HepG2 (cell line): ENCODE measurements at regions not wholly inside any gene's neighbourhood (a gene's known extent, or its start where the extent isn't known, plus 50 kb on each side); places are given as distances from the start of the nearest gene placed in this dataset.
A peak's percentile ranks its signal among the peaks of the same experiment; 100 is the strongest.

Experiments used
- ATAC-seq: fragments of 200-7000 bp; cut with Tn5 transposase; 3 replicates; pipeline ENCODE4 v1.9.1; 2020; ENCODE audit warnings: mild to moderate bottlenecking, moderate library complexity
- BruUV-seq: library from RNA; stranded (reverse); fragments of 400-500 nt; replicated peaks from 2 replicates; lab custom pipeline; 2021; lab: Mats Ljungman, UMichigan
- CTCF ChIA-PET: fragments of 300-600 bp; formaldehyde crosslinking; extraction: SDS; loops from one replicate; lab custom pipeline; 2021; ENCODE audit warnings: low total read pairs, inconsistent platforms, low intra/inter-chr PET ratio; lab: Yijun Ruan, JAX
- POLR2A ChIA-PET: fragments of 350-600 bp; sonication (Branson Sonifier 250); formaldehyde crosslinking; loops from one replicate; lab custom pipeline; 2020; ENCODE audit warnings: antibody characterized with exemption, inconsistent platforms; lab: Yijun Ruan, JAX
- DNase-seq: peaks from one replicate; pipeline ENCODE4 v3.0.0-alpha.2; 2015; ENCODE audit warnings: low spot score
- FAIRE-seq: peaks from 3 replicates; lab custom pipeline; 2011; peaks lifted over from hg19 to GRCh38; lab: Jason Lieb, UNC
- H2AFZ ChIP-seq: one replicate; pipeline ENCODE4 v1.6.1; 2011; ENCODE audit warnings: low read length, inconsistent platforms
- H3K27ac ChIP-seq: fragments of 300-600 bp; 3 replicates; pipeline ENCODE4 v1.8.0; 2011; ENCODE audit warnings: mixed run types, mild to moderate bottlenecking, mixed read lengths, low read length, inconsistent platforms; ENCODE audit not compliant: insufficient read depth; ENCODE audit errors: extremely low read length
- H3K27me3 ChIP-seq, 2 experiments: fragments of 200-600 bp in 1 of 2; 2 replicates in 1 of 2; 3 replicates in 1 of 2; pipeline versions ENCODE4 v1.6.0 to v1.8.0; 2011; ENCODE audit warnings: low read length in 2 of 2, mild to moderate bottlenecking in 2 of 2, moderate library complexity in 2 of 2, inconsistent platforms in 1 of 2; ENCODE audit not compliant: insufficient read depth in 2 of 2, control insufficient read depth in 1 of 2
- H3K36me3 ChIP-seq, 2 experiments: fragments of 200-600 bp in 1 of 2; replicated peaks in 1 of 2; 2 replicates in 1 of 2; 3 replicates in 1 of 2; pipeline versions ENCODE4 v1.5.1 to v1.8.0; 2011; ENCODE audit warnings: low read length in 2 of 2, inconsistent platforms in 1 of 2; ENCODE audit not compliant: insufficient read depth in 2 of 2, control insufficient read depth in 1 of 2
- H3K4me1 ChIP-seq: 2 replicates; pipeline ENCODE4 v1.5.1; 2012; ENCODE audit warnings: low read length, inconsistent platforms; ENCODE audit not compliant: insufficient read depth
- H3K4me2 ChIP-seq: 2 replicates; pipeline ENCODE4 v1.6.0; 2011; ENCODE audit warnings: low read depth, low read length, inconsistent platforms
- H3K4me3 ChIP-seq, 3 experiments: fragments of 200-600 bp in 1 of 3; sonication (generic), shearing (Covaris generic) in 1 of 3; replicated peaks in 1 of 3; 2 replicates each; pipeline ENCODE4 v1.5.1; 2011 to 2016; ENCODE audit warnings: low read length in 3 of 3, inconsistent platforms in 2 of 3, low read depth in 2 of 3, mild to moderate bottlenecking in 2 of 3, control low read depth in 1 of 3, mixed read lengths in 1 of 3; ENCODE audit not compliant: insufficient read depth in 1 of 3
- H3K79me2 ChIP-seq: one replicate; pipeline ENCODE4 v1.6.1; 2011; ENCODE audit warnings: low read length, inconsistent platforms; ENCODE audit not compliant: insufficient read depth
- H3K9ac ChIP-seq: 2 replicates; pipeline ENCODE4 v1.6.0; 2011; ENCODE audit warnings: mild to moderate bottlenecking, low read depth, low read length, inconsistent platforms; ENCODE audit not compliant: insufficient read depth
- H3K9me3 ChIP-seq: 2 replicates; pipeline ENCODE4 v1.5.1; 2012; ENCODE audit warnings: mild to moderate bottlenecking, low read length
- H4K20me1 ChIP-seq: 2 replicates; pipeline ENCODE4 v1.6.0; 2011; ENCODE audit warnings: inconsistent platforms, mild to moderate bottlenecking, low read length, moderate library complexity; ENCODE audit not compliant: insufficient read depth
- ATF7 ChIP-seq, 2 experiments: fragments of 450-650 bp in 1 of 2; sonication (generic) in 1 of 2; formaldehyde crosslinking in 1 of 2; IDR thresholded peaks; 2 replicates each; pipeline versions ENCODE4 v1.4.0 to v1.6.1; 2016 to 2020; ENCODE audit warnings: antibody characterized with exemption in 1 of 2, mild to moderate bottlenecking in 1 of 2, missing genetic modification reagents in 1 of 2
- CAMTA2 ChIP-seq: sonication (generic); formaldehyde crosslinking; IDR thresholded peaks from 2 replicates; pipeline ENCODE4 v1.4.0; 2020; ENCODE audit warnings: mild to moderate bottlenecking, missing genetic modification reagents, borderline replicate concordance
- ETV6 ChIP-seq: sonication (generic); formaldehyde crosslinking; conservative IDR thresholded peaks from 2 replicates; pipeline ENCODE4 v1.4.0; 2020; ENCODE audit warnings: missing genetic modification reagents
- FIP1L1 ChIP-seq: fragments of 200-400 bp; formaldehyde crosslinking; IDR thresholded peaks from 2 replicates; pipeline ENCODE4 v1.6.1; 2018; ENCODE audit warnings: low read depth, mild to moderate bottlenecking, low read length, moderate library complexity, borderline replicate concordance; ENCODE audit not compliant: insufficient read depth
- FOXA3 ChIP-seq: IDR thresholded peaks from 2 replicates; pipeline ENCODE4 v1.6.1; 2016; ENCODE audit warnings: missing genetic modification reagents, missing compliant biosample characterization
- FOXC1 ChIP-seq: sonication (generic); formaldehyde crosslinking; IDR thresholded peaks from 2 replicates; pipeline ENCODE4 v1.8.0; 2022; ENCODE audit warnings: mild to moderate bottlenecking, missing genetic modification reagents, borderline replicate concordance
- JDP2 ChIP-seq: sonication (generic); formaldehyde crosslinking; IDR thresholded peaks from 2 replicates; pipeline ENCODE4 v1.8.1; 2022; ENCODE audit warnings: missing genetic modification reagents, borderline replicate concordance
- KDM2A ChIP-seq: sonication (generic); formaldehyde crosslinking; IDR thresholded peaks from 2 replicates; pipeline ENCODE4 v1.4.0; 2020; ENCODE audit warnings: low read depth, missing genetic modification reagents, borderline replicate concordance
- MAFK ChIP-seq, 2 experiments: IDR thresholded peaks in 1 of 2; conservative IDR thresholded peaks in 1 of 2; 2 replicates each; pipeline ENCODE4 v1.6.1; 2011; ENCODE audit warnings: improper control_type of control experiment in 2 of 2, low read length in 2 of 2
- MIXL1 ChIP-seq: IDR thresholded peaks from 2 replicates; pipeline ENCODE4 v1.6.1; 2016
- MZF1 ChIP-seq: sonication (generic); formaldehyde crosslinking; IDR thresholded peaks from 2 replicates; pipeline ENCODE4 v1.8.1; 2023; ENCODE audit warnings: mild to moderate bottlenecking, missing genetic modification reagents, borderline replicate concordance
- NCOA1 ChIP-seq: sonication (generic); formaldehyde crosslinking; IDR thresholded peaks from 2 replicates; pipeline ENCODE4 v1.9.0; 2021; ENCODE audit warnings: missing genetic modification reagents
- PPARG ChIP-seq: conservative IDR thresholded peaks from 2 replicates; pipeline ENCODE4 v1.6.1; 2016; ENCODE audit warnings: missing biosample characterization, missing genetic modification reagents
- SMC3 ChIP-seq: IDR thresholded peaks from 2 replicates; pipeline ENCODE4 v1.6.1; 2011; ENCODE audit warnings: low read length, improper control_type of control experiment
- ZMYM2 ChIP-seq: sonication (generic); formaldehyde crosslinking; IDR thresholded peaks from 2 replicates; pipeline ENCODE4 v1.8.0; 2022; ENCODE audit warnings: mild to moderate bottlenecking, missing genetic modification reagents
- ZNF20 ChIP-seq: sonication (generic); formaldehyde crosslinking; IDR thresholded peaks from 2 replicates; pipeline ENCODE4 v1.4.0; 2020; ENCODE audit warnings: mild to moderate bottlenecking, moderate library complexity, missing genetic modification reagents
- ZNF337 ChIP-seq: sonication (generic); formaldehyde crosslinking; IDR thresholded peaks from 2 replicates; pipeline ENCODE4 v1.5.1; 2020; ENCODE audit warnings: missing genetic modification reagents, low read depth, mild to moderate bottlenecking, borderline replicate concordance
- ZNF468 ChIP-seq: sonication (generic); formaldehyde crosslinking; IDR thresholded peaks from 2 replicates; pipeline ENCODE4 v1.8.0; 2022; ENCODE audit warnings: mild to moderate bottlenecking, moderate library complexity, missing genetic modification reagents
- WGBS: methylation state at CpG from one replicate; pipeline ENCODE4 v1.1.6; 2017; ENCODE audit warnings: low lambda C conversion rate; 5-methylcytosine and 5-hydroxymethylcytosine counted together
- in situ Hi-C: cut with HindIII; loops from 2 replicates; pipeline ENCODE4 v1.10.0; 2017; ENCODE audit warnings: low pct_unique_long_range_greater_than_20kb; ENCODE audit not compliant: extremely low pct_ligation_motif_present
- intact Hi-C: fragments of 100-400 bp; cut with micrococcal nuclease; formaldehyde crosslinking; loops from one replicate; pipeline ENCODE4 v1.10.0; 2022; ENCODE audit not compliant: unreplicated experiment
- TF ChIP-seq, protein P1 (sequence below): sonication (generic); formaldehyde crosslinking; IDR thresholded peaks from 2 replicates; pipeline ENCODE4 v1.8.0; 2022; ENCODE audit warnings: missing genetic modification reagents, mild to moderate bottlenecking, moderate library complexity, borderline replicate concordance

DNA sequence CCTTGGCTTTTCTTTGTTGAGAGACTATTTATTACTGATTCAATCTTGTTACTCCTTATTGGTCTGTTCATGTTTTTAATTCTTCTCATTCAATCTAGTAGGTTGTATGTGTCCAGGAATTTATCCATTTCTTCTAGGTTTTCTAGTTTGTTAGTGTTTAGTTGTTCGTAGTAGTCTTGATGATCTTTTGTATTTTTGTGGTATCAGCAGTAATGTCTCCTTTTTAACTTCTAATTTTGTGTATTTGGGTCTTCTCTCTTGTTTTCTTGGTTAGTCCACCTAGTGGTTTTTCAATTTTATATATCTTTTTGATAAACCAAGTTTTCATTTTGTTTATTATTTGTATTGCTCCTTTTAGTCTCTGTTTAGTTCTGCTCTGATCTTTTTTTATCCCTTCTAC is 546.9 kb upstream of the TPK1 start:
- ATAC-seq: no peak
- Histone ChIP-seq H3K9me3 (peaks cover 95% of the 10 kb centered on the region), H2AFZ (no peak overlapping the region), H3K4me1 (no peaks in the 10 kb centered on the region)
- in situ Hi-C loops: no loop called here
- 0% methylated on average over 1 of the region's 1 CpG for WGBS
- intact Hi-C loops: no loop called here
- TF ChIP-seq FOXC1 (no peak), MAFK (conservative IDR thresholded peaks at IDR 0.05 in 1 of 2, IDR thresholded peaks at IDR 0.05 in 1 of 2; ENCODE audit: low read length in 2 of 2) (peak in 1 of 2 experiments; percentile 37; a peak in 1 of 4 replicates)
- TF ChIP-seq, all 625 proteins: peak for 1
- CTCF ChIA-PET: no interaction called here
- no peak overlapping the region for H3K27ac ChIP-seq
- H3K36me3 ChIP-seq: no peaks in the 10 kb centered on the region
- H3K9ac ChIP-seq: no peak overlapping the region
- DNase-seq (no peak), FAIRE-seq (no peak)
- H3K27me3 ChIP-seq: no peaks in the 10 kb centered on the region
- no peak overlapping the region for H3K4me2 ChIP-seq
- no peak overlapping the region for H3K4me3 ChIP-seq
- no TSS peak for BruUV-seq
- no peaks in the 10 kb centered on the region for H3K79me2 ChIP-seq
- POLR2A ChIA-PET: no interaction called here
- no peaks in the 10 kb centered on the region for H4K20me1 ChIP-seq

DNA sequence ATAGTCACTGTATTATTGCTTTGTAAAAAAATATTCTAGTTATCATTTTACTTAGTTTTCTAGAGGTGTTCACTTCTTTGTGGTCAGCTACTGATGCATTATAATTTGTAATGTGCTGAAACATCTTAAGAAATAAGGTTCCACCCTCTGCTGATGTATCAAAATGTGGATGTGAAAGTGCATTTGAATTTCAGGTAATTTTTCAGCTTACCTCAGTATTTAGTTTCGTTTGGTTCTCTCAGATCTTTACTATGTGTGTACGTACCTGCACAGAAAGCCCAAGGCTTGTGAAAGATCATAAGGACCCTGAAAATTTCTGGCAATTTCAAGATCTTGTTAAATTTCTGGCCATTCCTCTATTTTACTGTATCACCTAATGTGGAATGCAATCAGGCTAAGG is 542.3 kb upstream of the TPK1 start:
- Histone ChIP-seq H4K20me1 (no peaks in the 10 kb centered on the region), H3K9ac (no peak overlapping the region), H3K36me3 (no peaks in the 10 kb centered on the region), H3K79me2 (no peaks in the 10 kb centered on the region), H3K4me1 (no peaks in the 10 kb centered on the region), H3K4me3 (no peak overlapping the region), H3K9me3 (peaks cover 88% of the 10 kb centered on the region), H2AFZ (no peak overlapping the region), H3K4me2 (no peak overlapping the region), H3K27me3 (no peaks in the 10 kb centered on the region), H3K27ac (no peak overlapping the region)
- ChIA-PET CTCF (no interaction called here), POLR2A (no interaction called here)
- no TSS peak for BruUV-seq
- DNase-seq (no peak), FAIRE-seq (no peak), ATAC-seq (no peak)
- WGBS: 0% methylated on average over 2 of the region's 2 CpGs
- in situ Hi-C loops: no loop called here
- intact Hi-C loops: no loop called here
- TF ChIP-seq KDM2A (CRISPR knock-in tag): no peak
- no peak for TF ChIP-seq FOXA3
- no peak for TF ChIP-seq ZNF20 (CRISPR knock-in tag)
- TF ChIP-seq, protein P1, sequence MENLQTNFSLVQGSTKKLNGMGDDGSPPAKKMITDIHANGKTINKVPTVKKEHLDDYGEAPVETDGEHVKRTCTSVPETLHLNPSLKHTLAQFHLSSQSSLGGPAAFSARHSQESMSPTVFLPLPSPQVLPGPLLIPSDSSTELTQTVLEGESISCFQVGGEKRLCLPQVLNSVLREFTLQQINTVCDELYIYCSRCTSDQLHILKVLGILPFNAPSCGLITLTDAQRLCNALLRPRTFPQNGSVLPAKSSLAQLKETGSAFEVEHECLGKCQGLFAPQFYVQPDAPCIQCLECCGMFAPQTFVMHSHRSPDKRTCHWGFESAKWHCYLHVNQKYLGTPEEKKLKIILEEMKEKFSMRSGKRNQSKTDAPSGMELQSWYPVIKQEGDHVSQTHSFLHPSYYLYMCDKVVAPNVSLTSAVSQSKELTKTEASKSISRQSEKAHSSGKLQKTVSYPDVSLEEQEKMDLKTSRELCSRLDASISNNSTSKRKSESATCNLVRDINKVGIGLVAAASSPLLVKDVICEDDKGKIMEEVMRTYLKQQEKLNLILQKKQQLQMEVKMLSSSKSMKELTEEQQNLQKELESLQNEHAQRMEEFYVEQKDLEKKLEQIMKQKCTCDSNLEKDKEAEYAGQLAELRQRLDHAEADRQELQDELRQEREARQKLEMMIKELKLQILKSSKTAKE (CRISPR knock-in tag): no peak
- no peak for TF ChIP-seq JDP2 (CRISPR knock-in tag)
- TF ChIP-seq NCOA1 (CRISPR knock-in tag): no peak
- TF ChIP-seq ATF7 (IDR thresholded peaks at IDR 0.05): no peak
- no peak for TF ChIP-seq ATF7 (CRISPR knock-in tag; IDR thresholded peaks at IDR 0.05)
- TF ChIP-seq MIXL1 (CRISPR knock-in tag): no peak
- no peak for TF ChIP-seq SMC3
- no peak for TF ChIP-seq ZNF337 (CRISPR knock-in tag)
- no peak for TF ChIP-seq ZNF468 (CRISPR knock-in tag)
- TF ChIP-seq CAMTA2 (CRISPR knock-in tag): no peak
- no peak for TF ChIP-seq FIP1L1
- TF ChIP-seq PPARG (CRISPR knock-in tag): no peak
- no peak for TF ChIP-seq MZF1 (CRISPR knock-in tag)
- TF ChIP-seq ETV6 (CRISPR knock-in tag): no peak
- no peak for TF ChIP-seq ZMYM2 (CRISPR knock-in tag)
